ENCODE measurements at regions not wholly inside any gene's neighbourhood (a gene's known extent, or its start where the extent isn't known, plus 50 kb on each side); places are given as distances from the start of the nearest gene placed in this dataset.
"Not testable (repeated sequence)": the region's sequence is repeated elsewhere in the genome, so short reads cannot be mapped to it uniquely, and the experiment has no call there.

DNA sequence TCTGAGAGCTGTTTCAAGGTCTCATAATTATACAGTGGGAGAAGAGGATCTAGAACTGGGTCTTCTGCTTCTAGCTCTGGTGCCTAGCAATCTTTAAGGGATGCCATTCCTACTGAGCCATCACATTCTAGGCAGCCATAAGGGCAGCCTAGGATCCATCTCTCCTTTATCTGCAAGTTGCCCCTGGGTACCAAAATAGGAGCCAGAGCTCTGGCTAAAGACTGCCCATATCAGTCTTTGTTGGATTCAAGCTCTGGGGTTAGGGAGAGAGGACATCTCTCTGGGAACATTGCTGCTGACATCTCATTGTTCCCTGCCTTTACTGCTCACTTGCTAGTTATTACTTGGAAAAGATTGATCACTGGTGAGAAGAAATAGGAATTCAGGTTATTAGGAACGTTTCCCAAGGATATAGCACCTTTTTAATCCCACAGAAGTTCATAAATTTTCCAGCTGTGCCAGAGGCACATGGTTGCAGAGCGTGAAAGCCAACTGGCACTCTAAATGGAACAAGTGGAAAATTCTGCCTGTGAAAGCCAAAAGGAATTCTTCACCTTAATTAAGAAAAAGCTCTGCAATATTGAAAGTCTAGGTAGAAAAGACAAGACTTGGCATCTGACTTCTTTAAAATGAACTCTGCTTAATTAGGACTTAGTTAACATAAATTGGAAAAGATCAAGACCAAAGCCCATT lies 102.2 kb downstream of the CDC42EP3 start:
- peaks cover 2% of the 10 kb centered on the region for H3K27me3 Mint-ChIP-seq
- H3K4me3 Mint-ChIP-seq, result no peak overlapping the region
- CTCF ChIA-PET, result interaction anchor here (0.9 to 1.8 kb wide), 3 partner anchors 9 to 18 kb away, joined by 3 to 6 read pairs (median 3); no protein-coding TSS in a partner anchor
- H3K4me1 Mint-ChIP-seq, result peaks cover 18% of the 10 kb centered on the region
- H3K9me3 Mint-ChIP-seq, result peaks cover 8% of the 10 kb centered on the region
- no peak overlapping the region for H3K27ac Mint-ChIP-seq
- POLR2A ChIA-PET, result no interaction called here
- DNase-seq, result no peak
- peaks cover 1% of the 10 kb centered on the region for H3K36me3 Mint-ChIP-seq (ENCODE audit: low read depth)

DNA sequence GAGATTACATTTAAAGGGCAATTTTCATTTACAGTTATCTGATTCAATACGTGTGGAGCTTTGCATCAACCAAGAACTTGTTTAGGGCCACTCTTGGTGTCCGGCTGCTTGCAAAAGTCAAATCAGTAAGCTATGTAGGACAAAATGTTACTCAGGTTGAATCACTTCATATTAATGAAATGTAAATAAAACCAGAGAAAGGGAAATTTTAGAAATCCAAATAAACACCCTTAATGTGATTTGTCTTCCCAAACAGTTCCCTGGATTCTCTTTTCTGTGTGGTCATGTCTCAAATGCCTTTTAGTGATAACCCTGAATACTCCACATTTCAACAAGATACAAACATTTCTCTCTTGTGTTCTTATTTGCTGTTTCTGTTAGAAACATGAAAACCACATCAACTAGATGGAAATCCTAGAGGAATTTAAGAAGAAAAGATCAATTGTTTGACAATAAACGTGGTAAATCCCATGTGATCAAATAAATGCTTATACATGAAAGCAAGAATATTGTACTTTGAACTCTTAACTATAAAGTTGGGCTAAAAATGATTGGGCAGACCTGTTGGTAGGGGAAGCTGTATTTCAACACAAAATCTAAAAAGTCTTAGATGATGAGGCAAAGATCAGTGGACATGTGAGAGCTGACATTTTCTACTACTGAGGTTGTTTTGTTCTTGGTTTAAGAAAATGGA lies 101.3 kb downstream of the CDC42EP3 start:
- Mint-ChIP-seq H3K36me3 (ENCODE audit: low read depth) (peaks cover 1% of the 10 kb centered on the region), H3K4me3 (no peak overlapping the region), H3K27me3 (peaks cover 2% of the 10 kb centered on the region), H3K27ac (no peak overlapping the region), H3K9me3 (peaks cover 8% of the 10 kb centered on the region), H3K4me1 (peaks cover 18% of the 10 kb centered on the region)
- no peak for DNase-seq
- ChIA-PET CTCF (interaction anchor here (0.9 to 1.8 kb wide), 2 partner anchors 13 to 17 kb away, joined by 3 to 6 read pairs; no protein-coding TSS in a partner anchor), POLR2A (no interaction called here)

DNA sequence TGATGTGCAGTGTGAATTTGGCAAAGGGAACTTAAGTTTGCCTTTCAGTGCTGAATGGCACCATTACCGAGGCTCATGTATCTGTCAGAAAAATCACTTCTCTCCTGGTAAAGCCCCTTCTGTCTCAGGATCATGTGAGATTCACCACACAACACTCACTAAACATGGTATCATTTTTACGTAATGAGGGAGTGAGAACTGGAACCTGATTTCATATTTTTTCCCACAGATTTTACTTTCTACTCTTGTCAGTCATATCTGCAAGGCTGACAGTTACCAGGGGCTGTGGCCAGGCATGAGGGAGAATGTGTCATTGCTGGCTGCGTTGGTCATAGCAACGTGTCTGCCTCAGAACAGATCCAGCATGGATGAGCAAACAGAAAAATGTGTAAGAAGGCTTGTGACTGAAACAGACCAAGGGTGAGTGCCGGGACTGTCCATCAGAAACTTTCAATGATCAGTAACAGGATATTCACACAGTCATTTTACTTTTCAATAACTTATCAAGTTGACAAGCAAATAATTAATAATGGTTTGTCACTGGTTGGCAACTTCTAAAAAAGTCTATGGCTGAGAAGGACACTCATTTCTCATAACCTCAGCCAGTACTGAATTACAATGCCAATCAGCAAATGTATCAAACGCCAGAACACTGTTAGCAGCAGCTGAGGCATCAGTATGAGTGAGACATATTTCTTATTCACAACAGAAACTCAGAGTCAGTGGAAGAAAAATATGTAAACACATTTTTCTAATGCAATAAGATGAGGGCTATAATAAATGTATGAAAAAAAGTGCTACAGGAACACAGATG lies 100.5 kb downstream of the CDC42EP3 start:
- ChIA-PET POLR2A (no interaction called here), CTCF (interaction anchor here (1.5 kb wide), 1 partner anchor 53 kb away, joined by 3 read pairs; no protein-coding TSS in a partner anchor)
- Mint-ChIP-seq H3K36me3 (ENCODE audit: low read depth) (peaks cover 1% of the 10 kb centered on the region), H3K9me3 (peaks cover 6% of the 10 kb centered on the region), H3K4me3 (no peak overlapping the region), H3K27ac (no peak overlapping the region), H3K4me1 (peaks cover 18% of the 10 kb centered on the region), H3K27me3 (peaks cover 2% of the 10 kb centered on the region)
- DNase-seq, result no peak

DNA sequence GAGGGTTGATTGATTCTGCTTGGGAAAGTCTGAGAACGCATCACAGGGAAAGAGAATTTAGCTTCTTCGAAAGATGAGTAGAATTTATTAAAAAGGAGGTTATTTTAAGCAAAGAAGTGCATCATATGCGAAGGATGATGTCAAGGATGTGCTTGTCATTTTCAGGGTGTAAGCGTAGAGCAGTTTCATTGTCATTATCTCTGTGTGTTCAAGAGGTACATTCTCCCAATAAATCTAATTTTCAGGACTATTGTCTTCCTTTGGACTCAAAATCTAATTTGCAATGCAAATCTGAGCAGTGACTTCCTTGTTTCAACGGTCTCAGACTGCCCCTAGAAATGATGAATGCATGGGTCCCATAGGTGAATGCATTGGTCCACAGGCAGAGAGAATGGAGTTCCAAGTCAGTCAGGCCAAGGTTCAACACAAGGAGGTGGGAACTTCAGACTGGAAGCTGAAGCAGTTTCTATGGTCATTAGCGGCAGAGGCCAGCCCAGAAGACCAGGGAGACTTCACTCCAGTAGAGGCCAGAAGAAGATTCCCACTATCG lies 99.8 kb downstream of the CDC42EP3 start:
- Mint-ChIP-seq H3K27me3 (peaks cover 2% of the 10 kb centered on the region), H3K9me3 (peaks cover 11% of the 10 kb centered on the region), H3K4me1 (peaks cover 18% of the 10 kb centered on the region), H3K27ac (no peak overlapping the region), H3K4me3 (no peak overlapping the region), H3K36me3 (ENCODE audit: low read depth) (peaks cover 5% of the 10 kb centered on the region)
- no peak for DNase-seq
- CTCF ChIA-PET, result interaction anchor here (1.5 kb wide), 1 partner anchor 52 kb away, joined by 3 read pairs; no protein-coding TSS in a partner anchor
- POLR2A ChIA-PET, result no interaction called here

DNA sequence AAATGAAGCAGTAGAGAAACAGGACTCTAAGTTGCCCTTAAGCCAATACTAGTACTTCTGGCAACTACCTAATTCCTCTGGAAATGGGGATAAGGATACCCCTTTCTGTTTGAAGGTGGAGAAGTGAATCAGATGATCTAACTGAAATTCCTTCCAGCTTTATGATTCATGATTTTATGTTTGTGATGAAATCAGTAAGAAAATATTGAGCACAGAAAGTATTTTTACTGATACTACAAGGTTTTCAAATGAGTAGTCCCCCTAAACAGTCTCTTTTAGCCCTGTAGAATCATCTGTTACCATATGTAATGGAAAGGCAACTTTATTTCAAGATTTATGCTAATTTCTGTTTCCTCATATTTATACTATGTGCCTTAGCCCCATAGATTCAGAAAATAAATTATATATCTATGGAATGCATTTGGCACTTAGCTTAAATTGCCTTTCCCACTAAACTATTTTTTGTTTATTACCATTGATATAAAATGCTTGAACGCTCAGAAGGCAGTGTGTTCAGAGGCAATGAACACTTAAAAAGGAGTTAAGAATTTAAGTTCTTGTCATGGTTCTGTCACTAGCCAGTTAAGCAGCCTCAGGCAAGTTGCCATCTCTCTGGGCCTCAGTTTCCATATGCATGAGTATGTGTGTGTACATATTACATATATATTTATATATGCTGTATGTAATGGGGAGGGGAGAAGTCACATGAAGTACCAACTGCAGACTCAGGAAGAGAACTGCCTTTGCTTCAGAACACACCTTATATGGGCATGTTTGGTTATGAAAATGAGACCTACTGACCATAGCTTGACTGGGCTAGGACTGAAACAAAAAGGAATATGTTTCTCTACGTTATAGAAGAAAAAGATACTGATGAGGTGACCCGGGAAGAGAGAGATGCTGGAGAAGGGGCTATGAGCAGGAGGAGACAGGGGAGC lies 97.7 kb downstream of the CDC42EP3 start:
- ChIA-PET POLR2A (no interaction called here), CTCF (interaction anchor here (0.6 to 1.2 kb wide), 4 partner anchors 9 to 76 kb away, joined by 3 to 4 read pairs (median 3); no protein-coding TSS in a partner anchor)
- DNase-seq, result no peak
- peaks cover 9% of the 10 kb centered on the region for H3K4me1 Mint-ChIP-seq
- H3K27ac Mint-ChIP-seq, result no peak overlapping the region
- H3K9me3 Mint-ChIP-seq, result peaks cover 15% of the 10 kb centered on the region
- H3K27me3 Mint-ChIP-seq, result peaks cover 2% of the 10 kb centered on the region
- peaks cover 3% of the 10 kb centered on the region for H3K36me3 Mint-ChIP-seq (ENCODE audit: low read depth)
- H3K4me3 Mint-ChIP-seq, result no peak overlapping the region

DNA sequence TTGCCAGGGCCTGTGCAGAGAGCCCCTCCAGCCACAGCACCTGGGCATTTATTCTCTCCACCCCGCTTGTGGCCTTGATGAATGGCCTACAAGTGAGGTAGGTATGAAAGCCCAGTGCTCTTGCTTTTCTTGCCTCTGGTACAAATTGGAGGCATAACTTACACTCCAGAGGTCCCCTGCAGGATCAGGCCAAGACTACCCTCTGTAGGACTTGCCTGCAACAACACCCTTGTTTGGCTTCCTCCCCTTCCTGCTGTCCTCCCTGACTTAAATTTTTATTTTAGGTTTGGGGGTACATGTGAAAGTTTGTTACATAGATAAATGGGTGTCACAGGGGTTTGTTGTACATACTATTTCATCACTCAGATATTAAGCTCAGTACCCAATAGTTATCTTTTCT lies 95.7 kb downstream of the CDC42EP3 start:
- H3K9me3 Mint-ChIP-seq, result peaks cover 22% of the 10 kb centered on the region
- POLR2A ChIA-PET, result no interaction called here
- DNase-seq, result no peak
- no peaks in the 10 kb centered on the region for H3K27me3 Mint-ChIP-seq
- H3K4me1 Mint-ChIP-seq, result peaks cover 6% of the 10 kb centered on the region
- no peak overlapping the region for H3K27ac Mint-ChIP-seq
- CTCF ChIA-PET, result interaction anchor here (0.8 to 1.2 kb wide), 2 partner anchors 14 to 78 kb away, joined by 3 read pairs; no protein-coding TSS in a partner anchor
- H3K4me3 Mint-ChIP-seq, result no peak overlapping the region
- H3K36me3 Mint-ChIP-seq (ENCODE audit: low read depth), result peaks cover 8% of the 10 kb centered on the region

DNA sequence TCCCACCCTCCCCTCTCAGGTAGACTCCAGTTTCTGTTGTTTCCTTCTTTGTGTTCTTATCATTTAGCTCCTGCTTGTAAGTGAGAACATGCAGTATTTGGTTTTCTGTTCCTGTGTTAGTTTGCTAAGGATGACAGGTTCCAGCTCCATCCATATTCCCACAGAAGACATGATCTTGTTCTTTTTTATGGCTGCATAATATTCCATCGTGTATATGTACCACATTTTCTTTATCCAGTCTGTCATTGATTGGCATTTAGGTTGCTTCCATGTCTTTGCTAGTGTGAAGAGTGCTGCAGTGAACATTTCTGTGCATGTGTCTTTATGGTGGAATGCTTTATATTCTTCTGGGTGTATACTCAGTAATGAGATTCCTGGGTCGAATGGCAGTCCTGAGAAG lies 95.2 kb downstream of the CDC42EP3 start:
- H3K4me3 Mint-ChIP-seq; DNase-seq; POLR2A ChIA-PET; H3K27ac Mint-ChIP-seq; H3K27me3 Mint-ChIP-seq; H3K4me1 Mint-ChIP-seq; H3K36me3 Mint-ChIP-seq (ENCODE audit: low read depth): not testable (repeated sequence)
- CTCF ChIA-PET, result interaction anchor here (0.8 to 1.2 kb wide), 2 partner anchors 14 to 77 kb away, joined by 3 read pairs; no protein-coding TSS in a partner anchor
- H3K9me3 Mint-ChIP-seq, result peaks cover 22% of the 10 kb centered on the region

DNA sequence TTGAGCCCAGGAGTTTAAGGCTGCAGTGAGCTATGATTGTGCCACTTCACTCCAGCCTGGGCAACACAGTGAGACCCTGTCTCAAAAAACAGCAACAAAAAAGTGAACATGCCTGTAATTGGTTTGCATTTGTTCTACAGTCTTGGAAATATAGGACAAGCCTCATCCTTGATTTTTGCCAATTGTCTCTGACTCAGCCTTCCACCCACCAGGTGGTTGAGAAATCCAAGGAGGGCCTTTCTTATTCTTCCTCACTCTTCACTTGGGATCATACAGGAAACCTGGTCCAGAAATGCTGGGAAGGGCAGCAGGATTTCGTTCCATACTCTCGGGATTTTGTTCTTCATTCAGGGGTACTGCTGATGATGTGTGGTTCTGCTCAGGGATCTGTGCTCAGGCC lies 94.6 kb downstream of the CDC42EP3 start:
- H3K4me3 Mint-ChIP-seq, result no peak overlapping the region
- no peak for DNase-seq
- no peak overlapping the region for H3K27ac Mint-ChIP-seq
- CTCF ChIA-PET, result no interaction called here
- peaks cover 22% of the 10 kb centered on the region for H3K9me3 Mint-ChIP-seq
- POLR2A ChIA-PET, result no interaction called here
- H3K27me3 Mint-ChIP-seq, result no peaks in the 10 kb centered on the region
- peaks cover 10% of the 10 kb centered on the region for H3K36me3 Mint-ChIP-seq (ENCODE audit: low read depth)
- peaks cover 5% of the 10 kb centered on the region for H3K4me1 Mint-ChIP-seq

DNA sequence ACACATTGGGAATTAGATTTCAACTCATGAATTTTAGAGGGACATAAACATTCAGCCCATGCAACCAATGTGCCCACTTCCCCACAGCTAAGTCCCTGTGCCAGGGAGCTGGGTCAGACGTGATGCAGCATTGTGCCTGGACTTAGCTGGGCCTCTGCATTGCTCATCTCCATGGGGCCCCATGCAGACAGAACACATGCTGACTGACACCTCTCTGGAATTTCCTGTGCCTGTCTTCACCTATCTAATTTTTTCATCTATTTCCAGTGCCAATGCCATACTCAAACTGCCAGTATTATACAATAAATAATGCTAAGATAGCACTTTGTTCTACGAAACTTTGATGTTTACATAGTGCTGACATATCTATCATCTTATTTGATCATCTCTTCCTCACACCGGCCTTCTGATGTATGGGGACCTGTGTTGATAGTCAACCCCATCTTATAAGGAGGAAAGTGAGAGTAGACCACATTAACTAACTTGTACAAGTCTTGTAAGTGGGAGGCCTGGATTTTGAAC lies 92.2 kb downstream of the CDC42EP3 start:
- Mint-ChIP-seq H3K27ac (no peak overlapping the region), H3K36me3 (ENCODE audit: low read depth) (peaks cover 13% of the 10 kb centered on the region), H3K4me3 (no peak overlapping the region), H3K27me3 (no peaks in the 10 kb centered on the region), H3K4me1 (peaks cover 22% of the 10 kb centered on the region), H3K9me3 (peaks cover 22% of the 10 kb centered on the region)
- ChIA-PET POLR2A (no interaction called here), CTCF (interaction anchor here (1.4 to 1.5 kb wide), 2 partner anchors 9 to 11 kb away, joined by 3 to 4 read pairs; no protein-coding TSS in a partner anchor)
- no peak for DNase-seq

DNA sequence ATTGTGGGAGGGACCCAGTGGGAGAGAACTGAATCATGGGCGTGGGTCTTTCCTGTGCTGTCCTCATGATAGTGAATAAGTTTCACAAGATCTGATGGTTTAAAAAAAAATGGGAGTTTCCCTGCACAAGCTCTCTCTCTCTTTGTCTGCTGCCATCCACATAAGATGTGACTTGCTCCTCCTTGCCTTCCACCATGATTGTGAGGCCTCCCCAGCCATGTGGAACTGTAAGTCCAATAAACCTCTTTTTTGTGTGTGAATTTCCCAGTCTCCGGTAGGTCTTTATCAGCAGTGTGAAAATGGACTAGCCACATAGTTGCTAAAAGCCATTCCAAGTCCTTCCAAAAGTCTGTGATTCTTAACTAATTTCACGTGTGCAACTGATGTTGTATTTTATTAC lies 91.5 kb downstream of the CDC42EP3 start:
- CTCF ChIA-PET, result interaction anchor here (1.3 kb wide), 1 partner anchor 69 kb away, joined by 5 read pairs; no protein-coding TSS in a partner anchor
- POLR2A ChIA-PET, H3K27me3 Mint-ChIP-seq, DNase-seq, H3K4me3 Mint-ChIP-seq, H3K27ac Mint-ChIP-seq: not testable (repeated sequence)
- peaks cover 14% of the 10 kb centered on the region for H3K36me3 Mint-ChIP-seq (ENCODE audit: low read depth)
- peaks cover 28% of the 10 kb centered on the region for H3K4me1 Mint-ChIP-seq
- H3K9me3 Mint-ChIP-seq, result peaks cover 22% of the 10 kb centered on the region

DNA sequence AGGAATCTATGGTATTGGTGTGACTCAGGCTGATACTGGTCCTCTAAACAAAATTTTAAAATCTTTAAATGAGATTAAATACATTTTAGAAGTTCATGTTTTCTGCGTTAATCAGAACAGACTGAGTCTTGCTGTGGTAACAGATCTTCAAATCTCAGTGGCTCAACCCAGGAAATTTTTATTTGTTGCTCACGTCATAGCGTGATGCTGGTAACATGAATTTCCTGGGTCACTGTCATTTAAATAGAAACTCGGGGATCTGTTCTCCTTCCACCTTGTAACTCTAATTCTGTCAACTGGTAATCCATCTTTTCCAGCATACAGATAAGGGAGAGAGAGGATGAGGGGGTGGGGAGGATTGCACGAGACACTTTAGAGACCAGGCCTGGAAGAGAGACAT lies 90.0 kb downstream of the CDC42EP3 start:
- Mint-ChIP-seq H3K4me3 (no peak overlapping the region), H3K4me1 (peaks cover 42% of the 10 kb centered on the region), H3K36me3 (ENCODE audit: low read depth) (peaks cover 11% of the 10 kb centered on the region), H3K9me3 (peaks cover 16% of the 10 kb centered on the region), H3K27me3 (no peaks in the 10 kb centered on the region), H3K27ac (no peak overlapping the region)
- CTCF ChIA-PET, result no interaction called here
- POLR2A ChIA-PET, result no interaction called here
- DNase-seq, result no peak
